ENCODE measurements at regions not wholly inside any gene's neighbourhood (a gene's known extent, or its start where the extent isn't known, plus 50 kb on each side); places are given as distances from the start of the nearest gene placed in this dataset.

- TF ChIP-seq CTCF (optimal IDR thresholded peaks at IDR 0.05 in 1 of 3, IDR thresholded peaks at IDR 0.05 in 1 of 3, conservative IDR thresholded peaks at IDR 0.05 in 1 of 3; ENCODE audit: extremely low read depth in 1 of 3, insufficient read depth in 2 of 3, low read length in 3 of 3) (no peak), EZH2 (IDR thresholded peaks at IDR 0.05; ENCODE audit: low read length) (no peak)
Measured at GRCh38 chr14:104496095-104496494, 83.5 kb upstream of the C14orf180 start.
